ENCODE measurements at regions not wholly inside any gene's neighbourhood (a gene's known extent, or its start where the extent isn't known, plus 50 kb on each side); places are given as distances from the start of the nearest gene placed in this dataset.

- TF ChIP-seq POLR2A (IDR thresholded peaks at IDR 0.05; ENCODE audit: low read depth, low read length) (no peak), POLR2AphosphoS5 (IDR thresholded peaks at IDR 0.05; ENCODE audit: low read depth, low read length) (no peak), TAF1 (IDR thresholded peaks at IDR 0.05; ENCODE audit: low read depth, low read length) (no peak), POU2F2 (IDR thresholded peaks at IDR 0.05; ENCODE audit: low read depth, low read length) (no peak)
Measured at GRCh38 chr3:196141866-196142201, 59.9 kb upstream of the TFRC start.

Measured in GM12891 (cell line).